ENCODE measurements at regions not wholly inside any gene's neighbourhood (a gene's known extent, or its start where the extent isn't known, plus 50 kb on each side); places are given as distances from the start of the nearest gene placed in this dataset.

DNA sequence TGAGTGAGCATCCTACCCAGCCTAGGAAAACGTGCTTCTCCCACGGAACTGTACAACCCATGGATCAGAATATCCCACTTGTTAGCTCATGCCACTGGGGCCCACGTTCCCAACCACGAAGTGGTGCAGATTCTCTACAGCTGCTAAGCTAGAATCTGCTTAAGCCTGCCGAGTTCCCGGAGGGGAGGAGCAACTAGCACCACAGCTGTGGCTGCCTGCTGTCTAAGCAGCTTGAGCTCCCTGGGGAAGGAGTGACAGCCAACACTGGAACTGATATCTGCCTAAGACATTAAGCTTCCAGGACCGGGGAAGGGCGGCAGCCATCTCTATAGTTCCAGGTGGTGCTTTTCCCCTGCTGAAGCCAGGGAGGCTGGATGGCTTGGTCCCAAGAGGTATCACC, 334.7 kb upstream of the CHRM2 start:
- TF ChIP-seq, protein P1, sequence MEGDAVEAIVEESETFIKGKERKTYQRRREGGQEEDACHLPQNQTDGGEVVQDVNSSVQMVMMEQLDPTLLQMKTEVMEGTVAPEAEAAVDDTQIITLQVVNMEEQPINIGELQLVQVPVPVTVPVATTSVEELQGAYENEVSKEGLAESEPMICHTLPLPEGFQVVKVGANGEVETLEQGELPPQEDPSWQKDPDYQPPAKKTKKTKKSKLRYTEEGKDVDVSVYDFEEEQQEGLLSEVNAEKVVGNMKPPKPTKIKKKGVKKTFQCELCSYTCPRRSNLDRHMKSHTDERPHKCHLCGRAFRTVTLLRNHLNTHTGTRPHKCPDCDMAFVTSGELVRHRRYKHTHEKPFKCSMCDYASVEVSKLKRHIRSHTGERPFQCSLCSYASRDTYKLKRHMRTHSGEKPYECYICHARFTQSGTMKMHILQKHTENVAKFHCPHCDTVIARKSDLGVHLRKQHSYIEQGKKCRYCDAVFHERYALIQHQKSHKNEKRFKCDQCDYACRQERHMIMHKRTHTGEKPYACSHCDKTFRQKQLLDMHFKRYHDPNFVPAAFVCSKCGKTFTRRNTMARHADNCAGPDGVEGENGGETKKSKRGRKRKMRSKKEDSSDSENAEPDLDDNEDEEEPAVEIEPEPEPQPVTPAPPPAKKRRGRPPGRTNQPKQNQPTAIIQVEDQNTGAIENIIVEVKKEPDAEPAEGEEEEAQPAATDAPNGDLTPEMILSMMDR (IDR thresholded peaks at IDR 0.05; ENCODE audit: low read depth, low read length) = no peak
- no peak for TF ChIP-seq POLR2A (IDR thresholded peaks at IDR 0.05; ENCODE audit: extremely low read depth, insufficient read length)

All from NB4 (cell line).